ENCODE measurements at regions not wholly inside any gene's neighbourhood (a gene's known extent, or its start where the extent isn't known, plus 50 kb on each side); places are given as distances from the start of the nearest gene placed in this dataset.

- no peak for DNase-seq (ENCODE audit: low spot score)
Measured at GRCh38 chr15:85941186-85941855, 138.3 kb upstream of the AGBL1 start.

GRCh38 chr15:85942632-85943031, 137.0 kb upstream of the AGBL1 start:
- DNase-seq (ENCODE audit: low spot score): no peak

- no peak for DNase-seq (ENCODE audit: low spot score)
Measured at GRCh38 chr15:85943151-85943550, 136.5 kb upstream of the AGBL1 start.

GRCh38 chr15:85943791-85944190, 135.9 kb upstream of the AGBL1 start:
- DNase-seq (ENCODE audit: low spot score): no peak

- DNase-seq (ENCODE audit: low spot score): no peak
Measured at GRCh38 chr15:85947021-85947420, 132.7 kb upstream of the AGBL1 start.

GRCh38 chr15:85947936-85948335, 131.7 kb upstream of the AGBL1 start:
- DNase-seq (ENCODE audit: low spot score): no peak

GRCh38 chr15:85950101-85950500, 129.6 kb upstream of the AGBL1 start:
- DNase-seq (ENCODE audit: low spot score): no peak

GRCh38 chr15:85954586-85954985, 125.1 kb upstream of the AGBL1 start:
- no peak for DNase-seq (ENCODE audit: low spot score)

GRCh38 chr15:85955501-85956391, 123.9 kb upstream of the AGBL1 start:
- DNase-seq (ENCODE audit: low spot score): no peak

- DNase-seq (ENCODE audit: low spot score): no peak
Measured at GRCh38 chr15:85956532-85957275, 123.0 kb upstream of the AGBL1 start.

GRCh38 chr15:85959611-85960010, 120.1 kb upstream of the AGBL1 start:
- DNase-seq (ENCODE audit: low spot score): no peak

- DNase-seq (ENCODE audit: low spot score): no peak
Measured at GRCh38 chr15:85960381-85960780, 119.3 kb upstream of the AGBL1 start.

- no peak for DNase-seq (ENCODE audit: low spot score)
Measured at GRCh38 chr15:85961821-85962220, 117.8 kb upstream of the AGBL1 start.

GRCh38 chr15:85963262-85963760, 116.4 kb upstream of the AGBL1 start:
- DNase-seq (ENCODE audit: low spot score): no peak

- no peak for DNase-seq (ENCODE audit: low spot score)
Measured at GRCh38 chr15:85964471-85964870, 115.2 kb upstream of the AGBL1 start.

- DNase-seq (ENCODE audit: low spot score): no peak
Measured at GRCh38 chr15:85967553-85967952, 112.1 kb upstream of the AGBL1 start.

GRCh38 chr15:85972805-85973540, 106.7 kb upstream of the AGBL1 start:
- no peak for DNase-seq (ENCODE audit: low spot score)

GRCh38 chr15:85973584-85974347, 105.9 kb upstream of the AGBL1 start:
- no peak for DNase-seq (ENCODE audit: low spot score)

- no peak for DNase-seq (ENCODE audit: low spot score)
Measured at GRCh38 chr15:85974348-85974705, 105.3 kb upstream of the AGBL1 start.

GRCh38 chr15:85974742-85975141, 104.9 kb upstream of the AGBL1 start:
- no peak for DNase-seq (ENCODE audit: low spot score)

- no peak for DNase-seq (ENCODE audit: low spot score)
Measured at GRCh38 chr15:85976102-85976501, 103.6 kb upstream of the AGBL1 start.

All from CD4-positive, alpha-beta T cell treated with Interleukin-2 at 100 ng/mL for 4 hours (primary cell).